HG03469 (cell line): ENCODE measurements at regions not wholly inside any gene's neighbourhood (a gene's known extent, or its start where the extent isn't known, plus 50 kb on each side); places are given as distances from the start of the nearest gene placed in this dataset.

Experiments used
- ATAC-seq: cut with Tn5 transposase; IDR thresholded peaks from one replicate; pipeline ENCODE4 v1.9.1; 2021; ENCODE audit warnings: mild to moderate bottlenecking, moderate library complexity, moderate number of reproducible peaks; ENCODE audit not compliant: unreplicated experiment

- ATAC-seq = no peak
Observed at GRCh38 chr7:21077602-21078001, 290.9 kb upstream of the SP8 start.

DNA sequence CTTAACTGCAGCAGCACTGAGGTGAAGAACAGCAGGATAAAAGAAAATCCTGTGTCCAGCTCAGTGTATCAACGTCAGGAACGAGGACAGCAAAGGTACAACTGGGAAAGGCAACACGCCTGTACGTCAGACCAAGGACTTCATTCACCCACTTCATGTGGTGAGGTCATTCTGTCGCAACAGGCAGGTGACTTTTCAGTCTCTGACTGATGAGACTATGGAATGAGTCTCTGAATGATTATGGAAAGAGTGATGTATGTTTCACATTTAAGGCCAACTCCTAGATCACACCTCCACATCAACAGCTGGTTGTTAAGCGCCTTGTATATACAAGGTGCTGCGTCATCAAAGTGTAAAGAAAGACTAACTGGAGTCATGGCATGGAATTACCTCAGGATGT lies 297.6 kb upstream of the SP8 start:
- ATAC-seq = no peak

DNA sequence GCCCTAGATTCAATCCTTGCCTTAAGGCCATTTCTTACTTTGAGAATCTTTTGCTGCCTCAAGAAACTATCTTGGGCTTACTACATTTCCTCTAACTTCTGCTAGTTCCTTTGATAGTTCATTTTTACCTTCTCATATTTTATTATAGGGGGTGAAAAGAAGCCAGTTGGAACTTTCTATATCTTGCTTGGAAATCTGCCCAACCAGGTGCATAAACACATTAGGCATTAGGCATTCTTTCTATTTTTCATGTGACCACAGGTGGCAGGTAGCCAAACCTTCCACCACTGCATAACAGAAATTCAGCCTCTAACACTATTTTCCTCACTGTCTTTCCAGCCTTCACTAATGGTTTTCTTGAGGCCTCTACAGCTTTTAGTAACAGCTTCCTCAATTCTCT lies 300.0 kb upstream of the SP8 start:
- no peak for ATAC-seq

- no peak for ATAC-seq
Observed at GRCh38 chr7:21089653-21090052, 303.0 kb upstream of the SP8 start.

- no peak for ATAC-seq
Observed at GRCh38 chr7:21092766-21093702, 306.3 kb upstream of the SP8 start.

- no peak for ATAC-seq
Observed at GRCh38 chr7:21094589-21094988, 307.9 kb upstream of the SP8 start.

GRCh38 chr7:21099432-21099831 lies 312.7 kb upstream of the SP8 start:
- ATAC-seq = no peak

DNA sequence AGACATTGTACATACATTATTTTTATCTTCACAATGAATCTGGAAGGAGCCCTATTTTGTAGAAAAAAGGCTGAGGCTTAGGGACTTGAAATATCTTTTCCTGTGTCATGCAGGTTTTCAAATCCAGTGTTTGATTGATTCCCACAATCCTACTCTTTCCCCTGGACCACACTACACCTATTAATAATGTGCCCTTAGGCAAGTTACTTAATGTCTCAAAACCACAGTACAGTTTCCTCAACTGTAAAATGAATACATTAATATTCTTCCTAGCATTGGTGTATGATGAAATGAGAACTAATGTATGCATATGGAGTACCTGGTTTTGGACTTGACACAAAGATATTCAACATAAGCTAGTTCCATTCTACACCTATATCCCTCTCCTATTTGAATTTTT lies 313.3 kb upstream of the SP8 start:
- no peak for ATAC-seq

- no peak for ATAC-seq
Observed at GRCh38 chr7:21101541-21101940, 314.9 kb upstream of the SP8 start.

GRCh38 chr7:21103426-21104123 lies 316.9 kb upstream of the SP8 start:
- no peak for ATAC-seq

DNA sequence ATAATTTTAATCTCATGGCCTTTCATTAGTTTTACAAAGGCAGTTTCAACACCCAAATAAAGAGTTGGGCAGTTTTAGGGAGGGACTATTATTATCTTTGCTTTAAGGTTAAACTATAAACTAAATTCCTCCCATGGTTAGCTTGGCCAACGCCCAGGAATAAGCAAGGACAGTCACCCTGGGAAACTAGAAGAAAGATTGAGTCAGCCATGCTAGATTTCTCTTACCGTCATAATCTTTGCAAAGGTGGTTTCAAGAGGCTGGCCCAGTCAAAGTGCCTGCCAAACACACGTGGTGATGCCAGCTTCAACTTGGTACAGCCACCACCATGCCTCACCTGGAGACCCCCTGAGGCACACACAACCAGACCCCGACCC lies 317.4 kb upstream of the SP8 start:
- ATAC-seq = no peak

DNA sequence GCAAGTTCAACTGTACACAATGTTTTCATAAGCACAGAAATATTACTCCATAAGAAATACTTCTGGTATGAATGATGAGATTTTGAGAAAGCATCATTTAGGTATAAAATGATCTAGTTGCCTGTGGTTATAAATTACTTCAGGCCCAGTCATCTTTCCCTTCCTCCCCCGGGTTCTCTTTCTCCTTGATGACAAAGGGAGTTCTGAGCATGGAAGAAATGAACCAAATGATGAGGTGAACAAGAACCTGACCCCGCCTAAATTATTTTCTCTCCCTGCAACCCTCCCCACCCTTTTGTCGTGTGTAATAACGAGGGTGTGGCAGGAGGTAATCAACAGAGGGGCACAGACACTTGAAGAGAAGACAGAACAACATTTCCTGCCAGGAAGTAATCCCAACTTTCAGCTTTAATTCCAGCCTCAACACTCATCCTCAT lies 319.6 kb upstream of the SP8 start:
- ATAC-seq = no peak

DNA sequence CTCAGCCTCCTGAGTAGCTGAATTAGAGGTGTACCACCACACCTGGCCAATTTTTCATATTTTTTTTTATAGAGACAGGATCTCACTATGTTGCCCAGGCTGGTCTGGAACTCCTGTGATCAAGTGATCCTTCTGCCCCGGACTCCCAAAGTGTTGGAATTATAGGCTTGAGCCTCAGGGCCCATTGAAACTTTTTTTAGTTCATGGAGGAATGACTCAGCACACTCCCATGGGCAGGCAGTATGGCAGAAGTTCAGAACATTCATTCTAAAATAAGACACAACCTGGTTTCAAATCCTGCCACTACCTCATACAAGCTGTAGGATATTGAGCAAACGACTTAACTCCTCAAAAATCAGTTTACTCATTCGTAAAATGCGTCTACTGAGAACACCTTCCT lies 320.4 kb upstream of the SP8 start:
- ATAC-seq = no peak

- ATAC-seq = no peak
Observed at GRCh38 chr7:21108182-21108581, 319.7 kb upstream of the SP4 start.

GRCh38 chr7:21113609-21114415 lies 314.1 kb upstream of the SP4 start:
- ATAC-seq = no peak

- no peak for ATAC-seq
Observed at GRCh38 chr7:21123586-21123985, 304.3 kb upstream of the SP4 start.

DNA sequence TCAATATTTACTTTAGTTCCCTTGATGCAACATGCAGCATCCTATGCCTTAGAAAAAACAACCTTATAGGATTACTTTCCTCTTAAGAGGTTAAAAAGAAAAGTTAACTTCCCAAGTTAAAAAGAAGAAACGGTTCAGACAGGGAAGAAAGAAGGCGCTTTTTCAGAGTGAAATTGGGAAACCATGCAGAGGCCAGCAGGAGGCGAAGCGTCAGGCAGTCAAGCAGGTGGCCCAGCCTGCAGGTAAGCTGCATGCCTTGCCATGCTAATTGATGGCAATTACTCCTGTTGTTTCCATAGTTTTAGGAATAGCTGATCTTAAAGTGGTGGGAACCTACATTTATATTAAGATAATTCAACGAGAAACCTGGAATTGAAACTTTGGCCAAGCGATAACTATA lies 302.6 kb upstream of the SP4 start:
- ATAC-seq = no peak

DNA sequence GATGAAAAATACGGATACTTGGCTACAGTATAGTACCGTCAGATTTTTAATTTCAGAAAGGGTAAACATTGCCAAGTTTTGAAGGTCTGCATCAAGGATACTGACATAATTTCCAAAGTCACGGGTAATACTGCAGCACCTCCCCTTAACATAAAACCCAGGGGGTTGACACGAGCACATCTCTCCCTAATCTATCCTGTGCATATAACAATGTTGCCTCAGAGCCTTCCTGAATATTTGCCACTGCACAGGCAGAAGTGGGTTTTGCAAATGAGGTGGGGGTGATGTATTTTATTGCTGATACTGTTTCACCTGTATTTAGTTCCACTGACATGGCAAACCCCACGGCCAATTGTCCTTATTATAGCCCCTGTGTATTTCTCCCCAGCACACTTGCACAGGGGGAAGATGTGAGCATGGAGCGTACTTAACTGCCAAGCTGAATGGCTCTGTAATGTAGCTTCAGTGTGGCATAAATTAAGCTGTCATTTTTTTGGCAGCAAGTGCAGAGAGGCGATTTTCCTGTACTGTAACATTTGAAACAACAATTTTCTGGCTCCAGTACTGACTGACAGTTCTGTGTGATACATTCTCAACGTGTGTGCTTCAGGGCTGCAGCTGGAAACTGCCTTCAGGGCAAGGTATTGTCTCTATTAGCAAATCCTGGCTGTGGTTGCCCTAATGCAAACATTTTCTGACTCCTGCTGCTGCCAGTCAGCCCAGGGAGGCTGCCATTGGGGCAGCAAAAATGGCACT lies 299.6 kb upstream of the SP4 start:
- ATAC-seq = no peak

DNA sequence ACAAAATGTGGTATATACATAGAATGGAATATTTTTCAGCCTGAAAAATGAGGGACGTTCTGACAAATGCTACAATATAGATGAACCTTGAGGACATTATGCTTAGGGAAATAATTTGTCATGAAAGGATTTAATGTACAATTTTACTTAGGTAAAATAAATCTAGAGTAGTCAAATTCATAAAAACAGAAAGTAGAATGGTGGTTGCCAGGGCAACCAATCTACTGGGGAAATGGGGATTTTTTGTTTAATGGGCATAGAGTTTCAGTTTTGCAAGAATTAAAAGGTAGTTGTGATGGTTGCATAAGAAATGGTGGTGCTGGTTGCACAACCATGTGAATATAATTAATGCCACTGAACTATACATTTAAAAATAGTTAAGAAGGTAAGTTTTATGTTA lies 296.0 kb upstream of the SP4 start:
- ATAC-seq = no peak

DNA sequence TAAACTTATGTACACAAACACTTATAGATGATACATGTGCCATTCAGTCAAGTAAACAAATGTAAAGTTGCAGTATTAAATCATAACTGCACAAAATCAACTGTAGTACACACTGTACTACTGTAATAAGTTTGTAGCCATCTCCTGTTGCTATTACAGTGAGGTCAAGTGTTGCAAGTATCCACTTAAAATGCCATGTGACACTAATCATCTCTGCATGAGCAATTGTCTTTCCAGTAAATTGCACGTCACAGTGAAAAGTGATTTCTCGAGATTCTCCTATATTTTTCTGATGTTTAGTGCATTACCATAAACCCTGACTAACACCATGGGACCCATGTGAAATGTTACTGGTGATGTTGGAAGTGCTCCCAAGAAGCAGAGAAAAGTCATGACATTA lies 293.3 kb upstream of the SP4 start:
- no peak for ATAC-seq

DNA sequence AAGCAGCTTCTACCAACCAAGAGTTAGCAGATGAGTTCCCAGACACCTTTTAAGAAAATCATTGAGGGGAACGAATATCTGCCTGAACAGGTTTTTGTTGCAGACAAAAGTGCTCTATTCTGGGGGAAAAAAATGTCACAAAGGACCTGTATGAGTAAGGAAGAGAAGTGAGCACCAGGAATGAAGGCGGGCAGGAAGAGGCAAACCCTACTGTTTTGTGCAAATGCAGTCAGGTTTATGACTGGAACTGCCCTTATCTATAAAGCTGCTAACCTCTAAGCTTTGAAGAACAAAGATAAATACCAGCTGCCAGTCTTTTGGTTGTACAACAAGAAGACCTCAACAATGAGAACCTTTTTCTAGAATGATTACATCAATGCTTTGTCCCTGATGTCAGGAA lies 292.4 kb upstream of the SP4 start:
- no peak for ATAC-seq
